Lung (tissue), 11 donors: ENCODE measurements at regions not wholly inside any gene's neighbourhood (a gene's known extent, or its start where the extent isn't known, plus 50 kb on each side); places are given as distances from the start of the nearest gene placed in this dataset.

Experiments used
- ATAC-seq: fragments of 200-7000 bp; cut with Tn5 transposase; one replicate; pipeline ENCODE4 v1.9.1; 2020; ENCODE audit warnings: moderate number of reproducible peaks; ENCODE audit not compliant: insufficient read depth, low FRiP score
- DNase-seq, 3 donors: peaks; one replicate each; pipeline ENCODE4 v3.0.0-alpha.2; 2013 to 2017
- H3K27ac ChIP-seq, 2 donors: one replicate each; pipeline ENCODE4 v1.5.1; 2013; ENCODE audit warnings: mild to moderate bottlenecking in 2 of 2, moderate library complexity in 2 of 2, control low read depth in 1 of 2, inconsistent platforms in 1 of 2, low read depth in 1 of 2, low read length in 1 of 2
- H3K27me3 ChIP-seq, 3 donors: one replicate each; pipeline ENCODE4 v1.5.1; 2013; ENCODE audit warnings: low read length in 2 of 3; ENCODE audit not compliant: control insufficient read depth in 3 of 3, insufficient read depth in 3 of 3
- H3K36me3 ChIP-seq, 4 donors: one replicate each; pipeline ENCODE4 v1.5.1; 2013; ENCODE audit warnings: low read length in 4 of 4, mild to moderate bottlenecking in 1 of 4, moderate library complexity in 1 of 4; ENCODE audit not compliant: control insufficient read depth in 4 of 4, insufficient read depth in 4 of 4
- H3K4me1 ChIP-seq, 5 donors: one replicate each; pipeline ENCODE4 v1.5.1; 2013; ENCODE audit warnings: low read length in 5 of 5, mild to moderate bottlenecking in 2 of 5, moderate library complexity in 1 of 5; ENCODE audit not compliant: control insufficient read depth in 5 of 5, insufficient read depth in 5 of 5
- H3K4me3 ChIP-seq: one replicate; pipeline ENCODE4 v1.5.1; 2013; ENCODE audit warnings: mild to moderate bottlenecking, control low read depth, moderate library complexity
- H3K9ac ChIP-seq, 2 donors: one replicate each; pipeline ENCODE4 v1.5.1; 2013; ENCODE audit warnings: low read length in 2 of 2, control low read depth in 1 of 2; ENCODE audit not compliant: insufficient read depth in 1 of 2
- H3K9me3 ChIP-seq, 4 donors: one replicate each; pipeline ENCODE4 v1.5.1; 2013; ENCODE audit warnings: low read length in 3 of 4, mild to moderate bottlenecking in 1 of 4, moderate library complexity in 1 of 4; ENCODE audit not compliant: control insufficient read depth in 4 of 4, insufficient read depth in 3 of 4
- WGBS, 2 donors: extraction: QIAGEN DNeasy Blood & Tissue Kit; methylation state at CpG; one replicate each; pipeline ENCODE4 v1.1.7; 2013; 5-methylcytosine and 5-hydroxymethylcytosine counted together
- TF ChIP-seq, protein P1 (sequence below): IDR thresholded peaks from 2 replicates; pipeline ENCODE4 v1.5.1; 2012; ENCODE audit warnings: mild to moderate bottlenecking; ENCODE audit errors: control extremely low read depth, extremely low read depth
- donor health status: control.
- donor health status: control.
- donor health status: Bipolar disorder and iron deficiency.
- donor health status: healthy.
- donor health status: DM: yes; HTN: yes; CAD: no.

DNA sequence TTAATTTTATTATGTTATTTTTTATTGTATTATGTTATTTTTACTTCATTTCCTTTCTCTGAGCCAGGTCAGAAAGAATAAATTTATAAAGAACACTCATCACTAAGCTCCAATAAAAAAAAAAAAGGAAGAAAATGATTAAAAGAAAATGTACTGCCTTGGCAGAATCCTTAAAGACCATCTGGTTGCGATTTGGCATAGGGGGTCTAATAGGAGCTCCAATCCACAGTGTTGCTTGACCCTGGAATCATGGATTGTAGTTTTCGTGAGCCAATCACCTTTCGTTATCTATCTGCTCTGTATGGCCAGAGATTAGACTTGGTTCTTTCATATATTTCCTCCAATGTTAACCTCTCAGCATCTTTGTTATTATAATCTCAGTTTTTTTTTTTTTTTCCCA, 421.8 kb upstream of the MCTP2 start:
- no peak for ATAC-seq

DNA sequence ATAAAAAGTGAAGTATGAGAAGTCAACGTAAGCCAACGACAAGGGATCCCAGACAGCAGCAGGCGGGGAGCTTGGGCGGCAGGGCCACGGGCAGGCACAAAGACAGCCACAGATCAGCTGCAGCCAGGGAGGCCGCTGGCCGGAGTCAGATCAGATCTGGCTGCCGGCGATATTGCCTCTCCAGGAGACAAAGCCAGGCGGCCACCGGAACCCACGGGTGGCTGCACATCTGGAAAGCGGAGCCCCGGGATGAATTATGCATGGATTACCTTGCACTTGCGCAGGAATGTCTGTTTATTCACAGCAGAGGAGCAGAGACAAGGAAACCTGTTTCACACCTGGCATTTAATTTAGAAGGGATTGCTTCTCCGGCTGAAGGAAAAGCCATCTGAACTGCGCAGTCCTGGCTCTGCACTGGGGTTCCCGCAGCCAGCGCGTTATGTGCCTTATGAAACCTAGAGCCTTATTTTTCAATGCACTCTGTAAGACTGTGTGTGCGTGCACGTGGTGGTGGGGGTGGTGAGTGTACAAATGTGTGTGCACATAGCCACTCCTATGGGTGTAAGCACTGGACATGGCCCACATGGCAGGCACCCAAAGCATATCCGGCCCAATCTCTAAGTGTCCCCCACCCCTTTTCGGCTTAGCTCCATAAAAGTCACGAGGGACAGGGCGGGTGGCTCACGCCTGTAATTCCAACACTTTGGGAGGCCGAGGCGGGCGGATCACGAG, 427.8 kb upstream of the MCTP2 start:
- no peak overlapping the region for H3K9ac ChIP-seq
- no peak for DNase-seq

More for the DNA sequence above, 421.8 kb upstream of the MCTP2 start:
- Histone ChIP-seq H3K4me1 (no peaks in the 10 kb centered on the region), H3K9me3 (no peaks in the 10 kb centered on the region), H3K27me3 (peaks cover 0 to 5% (median 2%) of the 10 kb centered on the region in 3 donors), H3K4me3 (no peak overlapping the region), H3K36me3 (no peaks in the 10 kb centered on the region), H3K27ac (no peak overlapping the region), H3K9ac (no peak overlapping the region)
- 86 to 96% methylated on average over 3 of the region's 3 CpGs for WGBS, 2 donors
- TF ChIP-seq, protein P1, sequence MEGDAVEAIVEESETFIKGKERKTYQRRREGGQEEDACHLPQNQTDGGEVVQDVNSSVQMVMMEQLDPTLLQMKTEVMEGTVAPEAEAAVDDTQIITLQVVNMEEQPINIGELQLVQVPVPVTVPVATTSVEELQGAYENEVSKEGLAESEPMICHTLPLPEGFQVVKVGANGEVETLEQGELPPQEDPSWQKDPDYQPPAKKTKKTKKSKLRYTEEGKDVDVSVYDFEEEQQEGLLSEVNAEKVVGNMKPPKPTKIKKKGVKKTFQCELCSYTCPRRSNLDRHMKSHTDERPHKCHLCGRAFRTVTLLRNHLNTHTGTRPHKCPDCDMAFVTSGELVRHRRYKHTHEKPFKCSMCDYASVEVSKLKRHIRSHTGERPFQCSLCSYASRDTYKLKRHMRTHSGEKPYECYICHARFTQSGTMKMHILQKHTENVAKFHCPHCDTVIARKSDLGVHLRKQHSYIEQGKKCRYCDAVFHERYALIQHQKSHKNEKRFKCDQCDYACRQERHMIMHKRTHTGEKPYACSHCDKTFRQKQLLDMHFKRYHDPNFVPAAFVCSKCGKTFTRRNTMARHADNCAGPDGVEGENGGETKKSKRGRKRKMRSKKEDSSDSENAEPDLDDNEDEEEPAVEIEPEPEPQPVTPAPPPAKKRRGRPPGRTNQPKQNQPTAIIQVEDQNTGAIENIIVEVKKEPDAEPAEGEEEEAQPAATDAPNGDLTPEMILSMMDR: no peak
- no peak for DNase-seq

DNA sequence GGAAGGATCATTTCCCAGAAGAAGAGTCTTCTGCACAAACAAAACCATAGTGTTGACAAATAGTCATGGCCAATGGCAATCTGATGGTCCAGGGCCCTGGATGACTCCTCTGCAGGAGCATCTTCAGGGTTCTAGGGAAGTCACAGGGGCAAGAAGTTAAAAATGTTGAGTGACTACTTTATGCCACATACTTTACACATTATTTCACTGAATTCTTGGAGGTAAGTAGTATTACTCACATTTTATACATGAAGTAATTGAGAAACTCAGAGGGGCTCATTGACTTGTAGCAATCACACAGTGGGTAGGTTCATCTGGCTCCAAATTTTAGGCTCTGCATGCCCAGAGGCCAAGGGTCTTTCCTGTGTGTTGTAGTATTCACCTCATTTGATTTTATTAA, 430.2 kb upstream of the MCTP2 start:
- no peak overlapping the region for H3K9ac ChIP-seq
- no peak for ATAC-seq
- peaks cover 0 to 4% (median 0%) of the 10 kb centered on the region in 3 donors for H3K27me3 ChIP-seq
- H3K4me1 ChIP-seq: no peaks in the 10 kb centered on the region
- TF ChIP-seq, protein P1: no peak
- H3K36me3 ChIP-seq: no peaks in the 10 kb centered on the region
- H3K4me3 ChIP-seq: no peak overlapping the region
- DNase-seq: no peak
- H3K27ac ChIP-seq: no peak overlapping the region
- H3K9me3 ChIP-seq: no peaks in the 10 kb centered on the region

More for the DNA sequence above, 427.8 kb upstream of the MCTP2 start:
- H3K4me1 ChIP-seq: no peaks in the 10 kb centered on the region
- no peaks in the 10 kb centered on the region for H3K36me3 ChIP-seq
- ATAC-seq: no peak
- WGBS, 2 donors: 90 to 91% methylated on average over 31 of the region's 31 CpGs
- H3K27me3 ChIP-seq: peaks cover 0 to 5% (median 0%) of the 10 kb centered on the region in 3 donors
- no peak overlapping the region for H3K4me3 ChIP-seq
- no peaks in the 10 kb centered on the region for H3K9me3 ChIP-seq
- TF ChIP-seq, protein P1: no peak
- no peak overlapping the region for H3K27ac ChIP-seq

DNA sequence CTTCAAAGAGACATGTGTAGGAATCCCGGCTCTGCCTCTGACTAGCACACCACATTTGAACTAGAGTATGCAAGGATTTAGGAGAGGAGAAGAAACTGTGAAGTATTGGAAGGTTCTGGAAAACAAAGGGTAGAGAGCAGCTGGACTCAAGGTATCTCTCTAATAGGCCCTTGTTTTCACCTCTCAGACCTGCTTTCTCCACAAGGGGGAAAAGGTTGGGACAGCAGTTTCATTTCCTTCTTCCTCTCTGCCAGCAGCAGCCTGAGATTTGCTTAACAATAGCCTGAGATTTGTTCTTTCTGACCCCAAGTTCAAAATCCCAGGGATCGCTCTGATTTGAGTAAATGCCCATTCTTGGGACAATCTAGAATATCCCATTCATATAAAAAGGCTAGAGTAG, 430.6 kb upstream of the MCTP2 start:
- Histone ChIP-seq H3K27me3 (peaks cover 0 to under 1% (median 0%) of the 10 kb centered on the region in 3 donors), H3K27ac (no peak overlapping the region), H3K9me3 (no peaks in the 10 kb centered on the region), H3K4me1 (no peaks in the 10 kb centered on the region), H3K4me3 (no peak overlapping the region), H3K9ac (no peak overlapping the region), H3K36me3 (no peaks in the 10 kb centered on the region)
- no peak for ATAC-seq
- TF ChIP-seq, protein P1: no peak
- 82 to 85% methylated on average over 2 of the region's 2 CpGs for WGBS, 2 donors
- no peak for DNase-seq
